ENCODE measurements at regions not wholly inside any gene's neighbourhood (a gene's known extent, or its start where the extent isn't known, plus 50 kb on each side); places are given as distances from the start of the nearest gene placed in this dataset.

DNA sequence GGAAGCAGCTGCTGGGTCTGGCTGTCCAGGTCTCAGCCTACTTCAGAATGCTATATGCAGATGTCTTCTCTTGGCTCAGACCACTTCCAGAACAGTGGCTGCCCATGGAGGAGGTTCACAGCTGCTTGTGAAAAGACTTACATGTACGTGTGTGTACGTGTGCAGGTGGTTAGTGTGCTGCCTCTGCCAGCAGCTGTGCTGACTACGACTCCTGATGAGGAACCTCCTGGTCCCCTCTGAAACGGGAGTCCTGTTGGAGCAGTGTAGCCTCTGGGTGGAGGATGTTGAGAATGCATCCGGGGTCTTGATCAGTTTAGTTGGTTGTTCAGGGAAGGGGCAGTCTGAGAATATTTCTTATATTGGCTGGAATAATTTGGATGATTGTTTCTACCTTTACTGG lies 155.9 kb upstream of the WDR1 start:
- FAIRE-seq (no peak), DNase-seq (no peak)

DNA sequence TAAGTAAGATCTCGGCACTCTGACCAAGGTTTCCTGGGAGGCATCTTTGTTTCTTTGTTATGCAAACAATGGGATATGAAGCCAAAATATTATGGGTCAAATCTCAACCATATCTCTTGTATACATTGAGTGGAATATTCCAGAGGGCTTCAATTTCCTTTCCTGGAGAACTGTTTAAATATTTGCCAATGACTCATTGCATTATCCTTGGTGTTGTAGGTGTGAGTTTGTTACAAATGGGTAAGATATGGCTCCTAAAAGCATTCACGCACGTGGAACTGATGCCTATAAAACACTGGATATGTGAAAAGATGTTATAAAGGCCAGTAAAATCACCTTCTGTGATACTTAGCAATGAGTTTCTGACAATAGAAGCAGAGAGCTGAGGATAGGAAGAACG lies 150.5 kb upstream of the WDR1 start:
- intact Hi-C loops (cut with DNase I) = no loop called here
- H3K36me3 ChIP-seq (ENCODE audit: control insufficient read depth in 2 of 3, insufficient read depth in 3 of 3, low read length in 3 of 3) = no peaks in the 10 kb centered on the region
- no peak overlapping the region for H3K27ac ChIP-seq (ENCODE audit: low read depth in 2 of 2, low read length in 2 of 2)
- TF ChIP-seq, protein P1, sequence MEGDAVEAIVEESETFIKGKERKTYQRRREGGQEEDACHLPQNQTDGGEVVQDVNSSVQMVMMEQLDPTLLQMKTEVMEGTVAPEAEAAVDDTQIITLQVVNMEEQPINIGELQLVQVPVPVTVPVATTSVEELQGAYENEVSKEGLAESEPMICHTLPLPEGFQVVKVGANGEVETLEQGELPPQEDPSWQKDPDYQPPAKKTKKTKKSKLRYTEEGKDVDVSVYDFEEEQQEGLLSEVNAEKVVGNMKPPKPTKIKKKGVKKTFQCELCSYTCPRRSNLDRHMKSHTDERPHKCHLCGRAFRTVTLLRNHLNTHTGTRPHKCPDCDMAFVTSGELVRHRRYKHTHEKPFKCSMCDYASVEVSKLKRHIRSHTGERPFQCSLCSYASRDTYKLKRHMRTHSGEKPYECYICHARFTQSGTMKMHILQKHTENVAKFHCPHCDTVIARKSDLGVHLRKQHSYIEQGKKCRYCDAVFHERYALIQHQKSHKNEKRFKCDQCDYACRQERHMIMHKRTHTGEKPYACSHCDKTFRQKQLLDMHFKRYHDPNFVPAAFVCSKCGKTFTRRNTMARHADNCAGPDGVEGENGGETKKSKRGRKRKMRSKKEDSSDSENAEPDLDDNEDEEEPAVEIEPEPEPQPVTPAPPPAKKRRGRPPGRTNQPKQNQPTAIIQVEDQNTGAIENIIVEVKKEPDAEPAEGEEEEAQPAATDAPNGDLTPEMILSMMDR (IDR thresholded peaks at IDR 0.05; ENCODE audit: borderline replicate concordance, extremely low read depth, insufficient read depth) = no peak
- no peak overlapping the region for H3K9ac ChIP-seq (ENCODE audit: low read length in 3 of 3)
- no peak for DNase-seq
- no peaks in the 10 kb centered on the region for H3K4me1 ChIP-seq (ENCODE audit: control insufficient read depth in 2 of 3, insufficient read depth in 2 of 3, low read depth in 1 of 3, low read length in 3 of 3)
- no peak overlapping the region for H3K4me3 ChIP-seq (ENCODE audit: low read length in 3 of 3)
- H3K27me3 ChIP-seq (ENCODE audit: control insufficient read depth, insufficient read depth, low read length) = no peaks in the 10 kb centered on the region
- no peak for FAIRE-seq
- H3K9me3 ChIP-seq (ENCODE audit: control insufficient read depth in 2 of 3, insufficient read depth in 1 of 3, low read length in 3 of 3) = no peaks in the 10 kb centered on the region

More for the DNA sequence above, 155.9 kb upstream of the WDR1 start:
- no peaks in the 10 kb centered on the region for H3K36me3 ChIP-seq (ENCODE audit: control insufficient read depth in 2 of 3, insufficient read depth in 3 of 3, low read length in 3 of 3)
- intact Hi-C loops (cut with DNase I) = no loop called here
- no peaks in the 10 kb centered on the region for H3K9me3 ChIP-seq (ENCODE audit: control insufficient read depth in 2 of 3, insufficient read depth in 1 of 3, low read length in 3 of 3)
- H3K4me1 ChIP-seq (ENCODE audit: control insufficient read depth in 2 of 3, insufficient read depth in 2 of 3, low read depth in 1 of 3, low read length in 3 of 3) = no peaks in the 10 kb centered on the region
- TF ChIP-seq, protein P1 (IDR thresholded peaks at IDR 0.05; ENCODE audit: borderline replicate concordance, extremely low read depth, insufficient read depth) = no peak
- H3K4me3 ChIP-seq (ENCODE audit: low read length in 3 of 3) = no peak overlapping the region
- H3K9ac ChIP-seq (ENCODE audit: low read length in 3 of 3) = no peak overlapping the region
- no peak overlapping the region for H3K27ac ChIP-seq (ENCODE audit: low read depth in 2 of 2, low read length in 2 of 2)
- no peaks in the 10 kb centered on the region for H3K27me3 ChIP-seq (ENCODE audit: control insufficient read depth, insufficient read depth, low read length)

DNA sequence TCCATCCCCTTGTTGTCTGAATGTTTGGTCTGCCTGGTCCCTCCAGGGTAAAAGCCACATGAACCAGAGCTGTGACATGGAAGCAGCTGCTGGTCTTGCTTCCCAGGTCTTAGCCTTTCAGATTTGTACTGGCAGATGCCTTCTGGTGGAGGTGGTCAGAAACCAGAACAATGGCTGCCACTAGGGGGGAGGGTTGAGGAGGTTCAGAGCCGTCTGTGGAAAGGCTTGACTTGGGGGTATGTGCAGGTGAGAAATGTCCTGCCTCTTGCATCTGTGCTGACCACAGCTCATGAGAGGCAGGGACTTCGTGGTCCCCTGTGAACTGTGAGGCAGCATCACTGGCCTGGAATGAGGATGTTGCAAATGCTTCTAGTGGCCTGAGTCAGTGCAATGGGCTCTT lies 144.2 kb upstream of the WDR1 start:
- no peaks in the 10 kb centered on the region for H3K27me3 ChIP-seq (ENCODE audit: control insufficient read depth, insufficient read depth, low read length)
- H3K4me1 ChIP-seq (ENCODE audit: control insufficient read depth in 2 of 3, insufficient read depth in 2 of 3, low read depth in 1 of 3, low read length in 3 of 3) = no peaks in the 10 kb centered on the region
- no peaks in the 10 kb centered on the region for H3K9me3 ChIP-seq (ENCODE audit: control insufficient read depth in 2 of 3, insufficient read depth in 1 of 3, low read length in 3 of 3)
- H3K27ac ChIP-seq (ENCODE audit: low read depth in 2 of 2, low read length in 2 of 2) = no peak overlapping the region
- no peak overlapping the region for H3K9ac ChIP-seq (ENCODE audit: low read length in 3 of 3)
- TF ChIP-seq, protein P1 (IDR thresholded peaks at IDR 0.05; ENCODE audit: borderline replicate concordance, extremely low read depth, insufficient read depth) = no peak
- no peaks in the 10 kb centered on the region for H3K36me3 ChIP-seq (ENCODE audit: control insufficient read depth in 2 of 3, insufficient read depth in 3 of 3, low read length in 3 of 3)
- DNase-seq = no peak
- H3K4me3 ChIP-seq (ENCODE audit: low read length in 3 of 3) = no peak overlapping the region
- no peak for FAIRE-seq
- intact Hi-C loops (cut with DNase I) = no loop called here

DNA sequence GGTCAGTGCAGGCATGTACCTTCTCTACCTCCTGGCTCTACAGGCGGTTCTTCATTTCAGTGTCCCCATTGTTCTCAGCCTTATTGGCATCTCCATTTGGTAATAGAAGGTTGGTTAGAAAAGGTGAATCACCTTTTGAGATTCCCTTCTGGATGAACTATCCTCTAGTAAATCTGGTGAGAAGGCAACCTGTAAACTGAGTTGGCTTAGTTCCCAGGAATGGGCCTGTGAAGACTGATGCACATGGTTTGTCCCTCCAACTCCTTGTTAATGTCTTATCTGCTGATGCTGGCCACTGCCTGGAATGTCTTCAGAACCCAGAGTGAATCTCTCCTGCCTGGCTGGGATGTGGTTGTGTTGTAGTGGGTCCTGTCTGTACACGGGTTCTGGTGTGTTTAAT lies 143.4 kb upstream of the WDR1 start:
- Histone ChIP-seq H3K9ac (ENCODE audit: low read length in 3 of 3) (no peak overlapping the region), H3K36me3 (ENCODE audit: control insufficient read depth in 2 of 3, insufficient read depth in 3 of 3, low read length in 3 of 3) (no peaks in the 10 kb centered on the region), H3K27ac (ENCODE audit: low read depth in 2 of 2, low read length in 2 of 2) (no peak overlapping the region), H3K27me3 (ENCODE audit: control insufficient read depth, insufficient read depth, low read length) (no peaks in the 10 kb centered on the region), H3K4me1 (ENCODE audit: control insufficient read depth in 2 of 3, insufficient read depth in 2 of 3, low read depth in 1 of 3, low read length in 3 of 3) (no peaks in the 10 kb centered on the region), H3K4me3 (ENCODE audit: low read length in 3 of 3) (no peak overlapping the region), H3K9me3 (ENCODE audit: control insufficient read depth in 2 of 3, insufficient read depth in 1 of 3, low read length in 3 of 3) (no peaks in the 10 kb centered on the region)
- intact Hi-C loops (cut with DNase I) = no loop called here
- TF ChIP-seq, protein P1 (IDR thresholded peaks at IDR 0.05; ENCODE audit: borderline replicate concordance, extremely low read depth, insufficient read depth) = no peak
- no peak for DNase-seq
- no peak for FAIRE-seq
